Testis (tissue), 2 donors: ENCODE measurements at regions not wholly inside any gene's neighbourhood (a gene's known extent, or its start where the extent isn't known, plus 50 kb on each side); places are given as distances from the start of the nearest gene placed in this dataset.

Source experiments
- POLR2A ChIP-seq: fragments of 450-650 bp; IDR thresholded peaks from one replicate; pipeline ENCODE4 v1.6.1; 2017; ENCODE audit warnings: antibody characterized with exemption, mild to moderate bottlenecking, moderate library complexity
- TF ChIP-seq, protein P1 (sequence below), 3 experiments: fragments of 450-650 bp in 2 of 3; fragments of 200-600 bp in 1 of 3; sonication (generic) in 1 of 3; IDR thresholded peaks; one replicate each; pipeline ENCODE4 v1.5.1; 2016 to 2019; ENCODE audit warnings: antibody characterized with exemption in 3 of 3, mild to moderate bottlenecking in 2 of 3, moderate library complexity in 1 of 3

DNA sequence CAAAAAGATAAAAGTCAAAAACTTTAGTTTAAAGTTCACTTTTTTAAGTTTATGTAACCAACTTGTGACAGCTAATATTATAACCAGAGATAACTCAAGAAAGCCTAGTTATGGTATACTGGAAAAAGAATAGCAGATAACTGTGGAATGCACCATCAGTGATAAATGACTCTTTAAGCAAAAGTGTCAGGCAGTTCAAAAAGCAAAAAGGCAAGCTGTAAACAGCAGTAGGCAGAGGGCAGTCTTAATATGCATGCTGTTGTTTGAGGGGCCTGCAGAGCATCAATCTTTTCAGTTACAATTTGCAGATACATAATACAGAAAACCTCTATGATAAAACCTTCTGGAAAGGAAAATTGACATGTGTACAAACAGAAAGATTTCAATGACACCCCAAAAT, 81.8 kb upstream of the JADE1 start:
- TF ChIP-seq POLR2A: no peak
- TF ChIP-seq, protein P1, sequence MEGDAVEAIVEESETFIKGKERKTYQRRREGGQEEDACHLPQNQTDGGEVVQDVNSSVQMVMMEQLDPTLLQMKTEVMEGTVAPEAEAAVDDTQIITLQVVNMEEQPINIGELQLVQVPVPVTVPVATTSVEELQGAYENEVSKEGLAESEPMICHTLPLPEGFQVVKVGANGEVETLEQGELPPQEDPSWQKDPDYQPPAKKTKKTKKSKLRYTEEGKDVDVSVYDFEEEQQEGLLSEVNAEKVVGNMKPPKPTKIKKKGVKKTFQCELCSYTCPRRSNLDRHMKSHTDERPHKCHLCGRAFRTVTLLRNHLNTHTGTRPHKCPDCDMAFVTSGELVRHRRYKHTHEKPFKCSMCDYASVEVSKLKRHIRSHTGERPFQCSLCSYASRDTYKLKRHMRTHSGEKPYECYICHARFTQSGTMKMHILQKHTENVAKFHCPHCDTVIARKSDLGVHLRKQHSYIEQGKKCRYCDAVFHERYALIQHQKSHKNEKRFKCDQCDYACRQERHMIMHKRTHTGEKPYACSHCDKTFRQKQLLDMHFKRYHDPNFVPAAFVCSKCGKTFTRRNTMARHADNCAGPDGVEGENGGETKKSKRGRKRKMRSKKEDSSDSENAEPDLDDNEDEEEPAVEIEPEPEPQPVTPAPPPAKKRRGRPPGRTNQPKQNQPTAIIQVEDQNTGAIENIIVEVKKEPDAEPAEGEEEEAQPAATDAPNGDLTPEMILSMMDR (IDR thresholded peaks at IDR 0.05): no peak
